GM23338 (cell line): ENCODE measurements at regions not wholly inside any gene's neighbourhood (a gene's known extent, or its start where the extent isn't known, plus 50 kb on each side); places are given as distances from the start of the nearest gene placed in this dataset.

ENCODE experiments used
- ATAC-seq: fragments of 200-7000 bp; cut with Tn5 transposase; 3 replicates; pipeline ENCODE4 v1.9.1; 2020
- DNase-seq: peaks from one replicate; pipeline ENCODE4 v3.0.0-alpha.2; 2015; ENCODE audit warnings: low spot score
- H2AFZ ChIP-seq: fragments of 200-600 bp; sonication (generic); 2 replicates; pipeline ENCODE4 v1.8.0; 2016; ENCODE audit warnings: antibody characterized with exemption, mild to moderate bottlenecking, moderate library complexity
- H3F3A ChIP-seq: fragments of 200-600 bp; sonication (generic); replicated peaks from 2 replicates; pipeline ENCODE4 v1.8.0; 2017; ENCODE audit warnings: antibody characterized with exemption, mixed run types, low read depth
- H3K27ac ChIP-seq: fragments of 200-600 bp; sonication (generic); 2 replicates; pipeline ENCODE4 v1.6.1; 2016; ENCODE audit warnings: low read depth
- H3K27me3 ChIP-seq: fragments of 200-600 bp; sonication (generic); 2 replicates; pipeline ENCODE4 v1.8.0; 2016; ENCODE audit warnings: mild to moderate bottlenecking, mixed run types, moderate library complexity; ENCODE audit not compliant: insufficient read depth
- H3K36me3 ChIP-seq: fragments of 200-600 bp; sonication (generic); 2 replicates; pipeline ENCODE4 v1.8.0; 2016; ENCODE audit warnings: mild to moderate bottlenecking; ENCODE audit not compliant: insufficient read depth
- H3K4me1 ChIP-seq: fragments of 200-600 bp; sonication (generic); 2 replicates; pipeline ENCODE4 v1.8.0; 2016; ENCODE audit warnings: mild to moderate bottlenecking, moderate library complexity; ENCODE audit not compliant: insufficient read depth
- H3K4me2 ChIP-seq: fragments of 200-600 bp; sonication (generic); 2 replicates; pipeline ENCODE4 v1.7.1; 2017; ENCODE audit warnings: mixed run types
- H3K4me3 ChIP-seq: fragments of 200-600 bp; sonication (generic); 2 replicates; pipeline ENCODE4 v1.6.1; 2016; ENCODE audit warnings: mixed run types
- H3K79me2 ChIP-seq: fragments of 200-600 bp; sonication (generic); replicated peaks from 2 replicates; pipeline ENCODE4 v1.8.0; 2017; ENCODE audit warnings: mild to moderate bottlenecking; ENCODE audit not compliant: insufficient read depth
- H3K9me2 ChIP-seq: fragments of 200-600 bp; sonication (generic); 2 replicates; pipeline ENCODE4 v1.8.0; 2017; ENCODE audit not compliant: insufficient read depth
- H4K20me1 ChIP-seq: fragments of 200-600 bp; sonication (generic); replicated peaks from 2 replicates; pipeline ENCODE4 v1.8.0; 2017; ENCODE audit warnings: mild to moderate bottlenecking; ENCODE audit not compliant: insufficient read depth
- H3K27ac Mint-ChIP-seq: 2 replicates; pipeline ENCODE4 v1.8.0; 2020; ENCODE audit warnings: inconsistent platforms, mild to moderate bottlenecking, moderate library complexity, mixed read lengths
- H3K27me3 Mint-ChIP-seq: 3 replicates; pipeline ENCODE4 v1.8.0; 2022; ENCODE audit warnings: low read depth, mild to moderate bottlenecking, moderate library complexity, mixed read lengths, inconsistent platforms; ENCODE audit not compliant: insufficient read depth, poor library complexity
- H3K36me3 Mint-ChIP-seq: 3 replicates; pipeline ENCODE4 v1.8.0; 2021; ENCODE audit warnings: low read depth, mild to moderate bottlenecking, inconsistent platforms, moderate library complexity, mixed read lengths
- H3K4me1 Mint-ChIP-seq: 3 replicates; pipeline ENCODE4 v1.8.0; 2020; ENCODE audit warnings: mild to moderate bottlenecking, inconsistent platforms, mixed read lengths
- H3K4me3 Mint-ChIP-seq: 3 replicates; pipeline ENCODE4 v1.8.0; 2021; ENCODE audit warnings: moderate library complexity, mild to moderate bottlenecking, inconsistent platforms, mixed read lengths
- H3K9me3 Mint-ChIP-seq: 3 replicates; pipeline ENCODE4 v1.8.0; 2020; ENCODE audit warnings: moderate library complexity, mild to moderate bottlenecking, inconsistent platforms, mixed read lengths
- CREB1 ChIP-seq: fragments of 250-450 bp; sonication (Bioruptor Pico); IDR thresholded peaks from 2 replicates; pipeline ENCODE4 v1.5.0; 2020; ENCODE audit warnings: low read depth, mild to moderate bottlenecking, moderate library complexity
- EZH2phosphoT487 ChIP-seq: fragments of 200-600 bp; sonication (generic); IDR thresholded peaks from one replicate; pipeline ENCODE4 v1.8.1; 2018; ENCODE audit warnings: antibody characterized with exemption; ENCODE audit not compliant: unreplicated experiment
- JUNB ChIP-seq: IDR thresholded peaks from one replicate; pipeline ENCODE4 v1.6.1; 2016; ENCODE audit warnings: antibody characterized with exemption; ENCODE audit not compliant: unreplicated experiment
- NANOG ChIP-seq: IDR thresholded peaks from 2 replicates; pipeline ENCODE4 v1.6.1; 2016; ENCODE audit warnings: antibody characterized with exemption, borderline replicate concordance
- POLR2AphosphoS5 ChIP-seq: IDR thresholded peaks from 2 replicates; pipeline ENCODE4 v1.6.1; 2016; ENCODE audit warnings: antibody characterized with exemption, low read depth
- ZNF114 ChIP-seq: fragments of 250-450 bp; sonication (Bioruptor Pico); IDR thresholded peaks from 2 replicates; pipeline ENCODE4 v1.5.0; 2020; ENCODE audit warnings: mild to moderate bottlenecking, moderate library complexity
- TF ChIP-seq, protein P1 (sequence below), 2 experiments: fragments of 200-600 bp in 1 of 2; sonication (generic) in 1 of 2; conservative IDR thresholded peaks; 2 replicates each; pipeline versions ENCODE4 v1.5.1 to v1.6.1; 2016 to 2017; ENCODE audit warnings: antibody characterized with exemption in 2 of 2, low read depth in 2 of 2, mild to moderate bottlenecking in 2 of 2, moderate library complexity in 1 of 2
- TF ChIP-seq, protein P2 (sequence below): IDR thresholded peaks from 2 replicates; pipeline ENCODE4 v1.6.1; 2016; ENCODE audit warnings: antibody characterized with exemption
- TF ChIP-seq, protein P3 (sequence below): fragments of 250-450 bp; sonication (Bioruptor Pico); IDR thresholded peaks from 2 replicates; pipeline ENCODE4 v1.5.0; 2020; ENCODE audit warnings: mild to moderate bottlenecking, moderate library complexity

DNA sequence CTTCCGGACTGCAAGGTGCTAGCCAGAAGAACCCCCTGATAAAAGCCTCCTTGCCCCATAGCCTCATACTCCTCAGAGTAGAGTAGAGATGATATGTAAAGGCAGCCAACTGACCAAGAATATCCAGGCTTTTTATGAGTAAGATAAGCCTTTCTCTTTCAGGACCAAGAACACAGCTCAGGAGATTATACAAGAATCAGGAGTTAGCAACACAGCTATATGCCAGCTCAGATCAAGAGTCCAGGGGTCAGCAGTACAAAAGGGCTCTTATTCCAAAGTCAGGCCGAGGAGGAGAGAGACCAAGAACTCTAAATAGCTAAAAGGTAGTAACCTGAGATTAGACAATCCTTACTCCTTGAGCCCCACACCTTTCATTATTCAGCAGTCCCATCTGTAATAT lies 135.3 kb downstream of the BTG1 start (continued):
- TF ChIP-seq, protein P1, sequence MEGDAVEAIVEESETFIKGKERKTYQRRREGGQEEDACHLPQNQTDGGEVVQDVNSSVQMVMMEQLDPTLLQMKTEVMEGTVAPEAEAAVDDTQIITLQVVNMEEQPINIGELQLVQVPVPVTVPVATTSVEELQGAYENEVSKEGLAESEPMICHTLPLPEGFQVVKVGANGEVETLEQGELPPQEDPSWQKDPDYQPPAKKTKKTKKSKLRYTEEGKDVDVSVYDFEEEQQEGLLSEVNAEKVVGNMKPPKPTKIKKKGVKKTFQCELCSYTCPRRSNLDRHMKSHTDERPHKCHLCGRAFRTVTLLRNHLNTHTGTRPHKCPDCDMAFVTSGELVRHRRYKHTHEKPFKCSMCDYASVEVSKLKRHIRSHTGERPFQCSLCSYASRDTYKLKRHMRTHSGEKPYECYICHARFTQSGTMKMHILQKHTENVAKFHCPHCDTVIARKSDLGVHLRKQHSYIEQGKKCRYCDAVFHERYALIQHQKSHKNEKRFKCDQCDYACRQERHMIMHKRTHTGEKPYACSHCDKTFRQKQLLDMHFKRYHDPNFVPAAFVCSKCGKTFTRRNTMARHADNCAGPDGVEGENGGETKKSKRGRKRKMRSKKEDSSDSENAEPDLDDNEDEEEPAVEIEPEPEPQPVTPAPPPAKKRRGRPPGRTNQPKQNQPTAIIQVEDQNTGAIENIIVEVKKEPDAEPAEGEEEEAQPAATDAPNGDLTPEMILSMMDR (conservative IDR thresholded peaks at IDR 0.05; ENCODE audit: low read depth in 2 of 2): no peak
- no peak for TF ChIP-seq JUNB
- TF ChIP-seq EZH2phosphoT487: no peak
- TF ChIP-seq, protein P2, sequence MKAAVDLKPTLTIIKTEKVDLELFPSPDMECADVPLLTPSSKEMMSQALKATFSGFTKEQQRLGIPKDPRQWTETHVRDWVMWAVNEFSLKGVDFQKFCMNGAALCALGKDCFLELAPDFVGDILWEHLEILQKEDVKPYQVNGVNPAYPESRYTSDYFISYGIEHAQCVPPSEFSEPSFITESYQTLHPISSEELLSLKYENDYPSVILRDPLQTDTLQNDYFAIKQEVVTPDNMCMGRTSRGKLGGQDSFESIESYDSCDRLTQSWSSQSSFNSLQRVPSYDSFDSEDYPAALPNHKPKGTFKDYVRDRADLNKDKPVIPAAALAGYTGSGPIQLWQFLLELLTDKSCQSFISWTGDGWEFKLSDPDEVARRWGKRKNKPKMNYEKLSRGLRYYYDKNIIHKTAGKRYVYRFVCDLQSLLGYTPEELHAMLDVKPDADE: no peak
- no peak for TF ChIP-seq ZNF114 (CRISPR knock-in tag)

DNA sequence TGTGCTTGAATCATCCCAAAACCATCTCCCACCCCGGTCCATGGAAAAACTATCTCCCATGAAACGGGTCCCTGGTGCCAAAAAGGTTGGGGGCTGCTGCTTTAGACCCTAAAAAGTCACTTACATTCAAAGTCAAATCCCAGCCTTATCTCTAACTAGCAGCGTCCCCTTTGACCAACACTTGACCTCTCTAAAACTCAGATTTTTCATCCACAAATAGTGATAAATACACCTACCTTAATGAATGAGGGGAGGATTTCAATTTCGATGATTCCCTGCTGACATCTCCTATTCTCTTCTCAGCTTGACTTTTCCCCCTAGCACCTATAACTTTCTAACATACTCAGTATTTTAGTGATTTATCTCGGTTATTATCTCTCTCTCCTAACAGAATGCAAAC lies 137.3 kb downstream of the BTG1 start:
- H3K4me3 ChIP-seq: no peak overlapping the region
- no peak overlapping the region for H3K27ac Mint-ChIP-seq
- no peaks in the 10 kb centered on the region for H3K4me1 ChIP-seq
- no peak overlapping the region for H3K4me2 ChIP-seq
- H3F3A ChIP-seq: no peaks in the 10 kb centered on the region
- TF ChIP-seq POLR2AphosphoS5 (no peak), CREB1 (no peak), JUNB (no peak), NANOG (no peak)
- TF ChIP-seq, protein P3, sequence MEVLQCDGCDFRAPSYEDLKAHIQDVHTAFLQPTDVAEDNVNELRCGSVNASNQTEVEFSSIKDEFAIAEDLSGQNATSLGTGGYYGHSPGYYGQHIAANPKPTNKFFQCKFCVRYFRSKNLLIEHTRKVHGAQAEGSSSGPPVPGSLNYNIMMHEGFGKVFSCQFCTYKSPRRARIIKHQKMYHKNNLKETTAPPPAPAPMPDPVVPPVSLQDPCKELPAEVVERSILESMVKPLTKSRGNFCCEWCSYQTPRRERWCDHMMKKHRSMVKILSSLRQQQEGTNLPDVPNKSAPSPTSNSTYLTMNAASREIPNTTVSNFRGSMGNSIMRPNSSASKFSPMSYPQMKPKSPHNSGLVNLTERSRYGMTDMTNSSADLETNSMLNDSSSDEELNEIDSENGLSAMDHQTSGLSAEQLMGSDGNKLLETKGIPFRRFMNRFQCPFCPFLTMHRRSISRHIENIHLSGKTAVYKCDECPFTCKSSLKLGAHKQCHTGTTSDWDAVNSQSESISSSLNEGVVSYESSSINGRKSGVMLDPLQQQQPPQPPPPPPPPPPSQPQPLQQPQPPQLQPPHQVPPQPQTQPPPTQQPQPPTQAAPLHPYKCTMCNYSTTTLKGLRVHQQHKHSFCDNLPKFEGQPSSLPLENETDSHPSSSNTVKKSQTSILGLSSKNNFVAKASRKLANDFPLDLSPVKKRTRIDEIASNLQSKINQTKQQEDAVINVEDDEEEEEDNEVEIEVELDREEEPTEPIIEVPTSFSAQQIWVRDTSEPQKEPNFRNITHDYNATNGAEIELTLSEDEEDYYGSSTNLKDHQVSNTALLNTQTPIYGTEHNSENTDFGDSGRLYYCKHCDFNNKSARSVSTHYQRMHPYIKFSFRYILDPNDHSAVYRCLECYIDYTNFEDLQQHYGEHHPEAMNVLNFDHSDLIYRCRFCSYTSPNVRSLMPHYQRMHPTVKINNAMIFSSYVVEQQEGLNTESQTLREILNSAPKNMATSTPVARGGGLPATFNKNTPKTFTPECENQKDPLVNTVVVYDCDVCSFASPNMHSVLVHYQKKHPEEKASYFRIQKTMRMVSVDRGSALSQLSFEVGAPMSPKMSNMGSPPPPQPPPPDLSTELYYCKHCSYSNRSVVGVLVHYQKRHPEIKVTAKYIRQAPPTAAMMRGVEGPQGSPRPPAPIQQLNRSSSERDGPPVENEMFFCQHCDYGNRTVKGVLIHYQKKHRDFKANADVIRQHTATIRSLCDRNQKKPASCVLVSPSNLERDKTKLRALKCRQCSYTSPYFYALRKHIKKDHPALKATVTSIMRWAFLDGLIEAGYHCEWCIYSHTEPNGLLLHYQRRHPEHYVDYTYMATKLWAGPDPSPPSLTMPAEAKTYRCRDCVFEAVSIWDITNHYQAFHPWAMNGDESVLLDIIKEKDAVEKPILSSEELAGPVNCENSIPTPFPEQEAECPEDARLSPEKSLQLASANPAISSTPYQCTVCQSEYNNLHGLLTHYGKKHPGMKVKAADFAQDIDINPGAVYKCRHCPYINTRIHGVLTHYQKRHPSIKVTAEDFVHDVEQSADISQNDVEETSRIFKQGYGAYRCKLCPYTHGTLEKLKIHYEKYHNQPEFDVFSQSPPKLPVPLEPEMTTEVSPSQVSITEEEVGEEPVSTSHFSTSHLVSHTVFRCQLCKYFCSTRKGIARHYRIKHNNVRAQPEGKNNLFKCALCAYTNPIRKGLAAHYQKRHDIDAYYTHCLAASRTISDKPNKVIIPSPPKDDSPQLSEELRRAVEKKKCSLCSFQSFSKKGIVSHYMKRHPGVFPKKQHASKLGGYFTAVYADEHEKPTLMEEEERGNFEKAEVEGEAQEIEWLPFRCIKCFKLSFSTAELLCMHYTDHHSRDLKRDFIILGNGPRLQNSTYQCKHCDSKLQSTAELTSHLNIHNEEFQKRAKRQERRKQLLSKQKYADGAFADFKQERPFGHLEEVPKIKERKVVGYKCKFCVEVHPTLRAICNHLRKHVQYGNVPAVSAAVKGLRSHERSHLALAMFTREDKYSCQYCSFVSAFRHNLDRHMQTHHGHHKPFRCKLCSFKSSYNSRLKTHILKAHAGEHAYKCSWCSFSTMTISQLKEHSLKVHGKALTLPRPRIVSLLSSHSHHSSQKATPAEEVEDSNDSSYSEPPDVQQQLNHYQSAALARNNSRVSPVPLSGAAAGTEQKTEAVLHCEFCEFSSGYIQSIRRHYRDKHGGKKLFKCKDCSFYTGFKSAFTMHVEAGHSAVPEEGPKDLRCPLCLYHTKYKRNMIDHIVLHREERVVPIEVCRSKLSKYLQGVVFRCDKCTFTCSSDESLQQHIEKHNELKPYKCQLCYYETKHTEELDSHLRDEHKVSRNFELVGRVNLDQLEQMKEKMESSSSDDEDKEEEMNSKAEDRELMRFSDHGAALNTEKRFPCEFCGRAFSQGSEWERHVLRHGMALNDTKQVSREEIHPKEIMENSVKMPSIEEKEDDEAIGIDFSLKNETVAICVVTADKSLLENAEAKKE (CRISPR knock-in tag): no peak
- H3K36me3 Mint-ChIP-seq: no peaks in the 10 kb centered on the region
- no peaks in the 10 kb centered on the region for H3K9me3 Mint-ChIP-seq
- no peak overlapping the region for H3K27ac ChIP-seq
- peaks cover 6% of the 10 kb centered on the region; the same call in 1 of the 2 replicates for H3K9me2 ChIP-seq
- no peak overlapping the region for H3K4me3 Mint-ChIP-seq
- no peaks in the 10 kb centered on the region for H3K27me3 Mint-ChIP-seq
- no peaks in the 10 kb centered on the region for H3K79me2 ChIP-seq
- ATAC-seq (no peak), DNase-seq (no peak)
- H4K20me1 ChIP-seq: no peaks in the 10 kb centered on the region
- H3K36me3 ChIP-seq: no peaks in the 10 kb centered on the region
- H3K27me3 ChIP-seq: no peaks in the 10 kb centered on the region
- H2AFZ ChIP-seq: no peak overlapping the region
- peaks cover 7% of the 10 kb centered on the region; the same call in 1 of the 3 replicates for H3K4me1 Mint-ChIP-seq
